A673 (cell line): ENCODE measurements at regions not wholly inside any gene's neighbourhood (a gene's known extent, or its start where the extent isn't known, plus 50 kb on each side); places are given as distances from the start of the nearest gene placed in this dataset.
"Not testable (repeated sequence)": the region's sequence is repeated elsewhere in the genome, so short reads cannot be mapped to it uniquely, and the experiment has no call there.

Source experiments
- BruUV-seq: library from RNA; stranded (reverse); fragments of 400-500 nt; replicated peaks from 2 replicates; lab custom pipeline; 2021; lab: Mats Ljungman, UMichigan
- CTCF ChIA-PET: fragments of 300-600 bp; sonication (Branson Sonifier 250); formaldehyde crosslinking; loops from one replicate; lab custom pipeline; 2022; ENCODE audit warnings: antibody characterized with exemption; lab: Charles Lee
- POLR2A ChIA-PET: fragments of 300-600 bp; sonication (Branson Sonifier 250); formaldehyde crosslinking; loops from one replicate; lab custom pipeline; 2022; ENCODE audit warnings: antibody characterized with exemption; ENCODE audit not compliant: low non-redundant PET; lab: Charles Lee
- DNase-seq: peaks from one replicate; pipeline ENCODE4 v3.0.0-alpha.2; 2015; ENCODE audit warnings: low spot score
- H3K27ac ChIP-seq: fragments of 200-600 bp; sonication (generic); 2 replicates; pipeline ENCODE4 v1.5.1; 2016; ENCODE audit warnings: mixed run types, low read depth, mild to moderate bottlenecking, mixed read lengths, antibody characterized with exemption, low read length; ENCODE audit not compliant: poor library complexity, severe bottlenecking
- H3K27me3 ChIP-seq: fragments of 200-600 bp; sonication (generic); replicated peaks from 2 replicates; pipeline ENCODE4 v1.6.1; 2017; ENCODE audit warnings: mixed run types, low read depth, mild to moderate bottlenecking, mixed read lengths, antibody characterized with exemption, low read length; ENCODE audit not compliant: insufficient read depth, poor library complexity
- H3K36me3 ChIP-seq: fragments of 200-600 bp; sonication (generic); 2 replicates; pipeline ENCODE4 v1.6.1; 2016; ENCODE audit warnings: mixed run types, mild to moderate bottlenecking, mixed read lengths, antibody characterized with exemption, low read length; ENCODE audit not compliant: insufficient read depth, poor library complexity, severe bottlenecking
- H3K4me1 ChIP-seq: fragments of 200-600 bp; sonication (generic); 2 replicates; pipeline ENCODE4 v1.6.1; 2017; ENCODE audit warnings: mixed run types, mild to moderate bottlenecking, mixed read lengths, antibody characterized with exemption, low read length; ENCODE audit not compliant: insufficient read depth, poor library complexity, severe bottlenecking
- H3K4me3 ChIP-seq: fragments of 200-600 bp; sonication (generic); 2 replicates; pipeline ENCODE4 v1.5.1; 2016; ENCODE audit warnings: low read depth, mixed run types, mild to moderate bottlenecking, mixed read lengths, low read length; ENCODE audit not compliant: poor library complexity, severe bottlenecking
- H3K9me3 ChIP-seq: fragments of 200-600 bp; sonication (generic); 2 replicates; pipeline ENCODE4 v1.6.1; 2016; ENCODE audit warnings: mixed run types, low read depth, mild to moderate bottlenecking, mixed read lengths, antibody characterized with exemption, low read length; ENCODE audit not compliant: poor library complexity, severe bottlenecking
- intact Hi-C: fragments of 100-400 bp; cut with micrococcal nuclease; formaldehyde crosslinking; loops from one replicate; pipeline ENCODE4 v1.10.0; 2022; ENCODE audit not compliant: unreplicated experiment

- H3K27me3 ChIP-seq, CTCF ChIA-PET, H3K4me1 ChIP-seq, H3K9me3 ChIP-seq, intact Hi-C loops, DNase-seq, H3K27ac ChIP-seq, H3K4me3 ChIP-seq, BruUV-seq, POLR2A ChIA-PET, H3K36me3 ChIP-seq: not testable (repeated sequence)
Observed at GRCh38 chr7:51389216-51389812, 72.7 kb upstream of the COBL start.

GRCh38 chr7:51388241-51388640, 71.6 kb upstream of the COBL start:
- H3K4me1 ChIP-seq, intact Hi-C loops, H3K4me3 ChIP-seq, POLR2A ChIA-PET, DNase-seq, BruUV-seq, H3K9me3 ChIP-seq, CTCF ChIA-PET, H3K27me3 ChIP-seq, H3K27ac ChIP-seq, H3K36me3 ChIP-seq: not testable (repeated sequence)

GRCh38 chr7:51386806-51387568, 70.4 kb upstream of the COBL start:
- POLR2A ChIA-PET: not testable (repeated sequence)

GRCh38 chr7:51386184-51386583, 69.6 kb upstream of the COBL start:
- intact Hi-C loops, BruUV-seq, H3K4me3 ChIP-seq, H3K27ac ChIP-seq, DNase-seq, CTCF ChIA-PET, POLR2A ChIA-PET, H3K27me3 ChIP-seq, H3K36me3 ChIP-seq, H3K4me1 ChIP-seq, H3K9me3 ChIP-seq: not testable (repeated sequence)

More at GRCh38 chr7:51386806-51387568, 70.4 kb upstream of the COBL start:
- H3K27ac ChIP-seq, H3K9me3 ChIP-seq, DNase-seq, intact Hi-C loops, H3K27me3 ChIP-seq, H3K4me3 ChIP-seq, CTCF ChIA-PET, H3K36me3 ChIP-seq, BruUV-seq, H3K4me1 ChIP-seq: not testable (repeated sequence)

- H3K4me1 ChIP-seq, intact Hi-C loops, H3K4me3 ChIP-seq, H3K36me3 ChIP-seq, BruUV-seq, POLR2A ChIA-PET, H3K27ac ChIP-seq, CTCF ChIA-PET, DNase-seq, H3K27me3 ChIP-seq, H3K9me3 ChIP-seq: not testable (repeated sequence)
Observed at GRCh38 chr7:51382243-51382642, 65.6 kb upstream of the COBL start.
